PC-3 (cell line): ENCODE measurements at regions not wholly inside any gene's neighbourhood (a gene's known extent, or its start where the extent isn't known, plus 50 kb on each side); places are given as distances from the start of the nearest gene placed in this dataset.

Source experiments
- CTCF ChIP-seq: fragments of 300-600 bp; sonication (generic); conservative IDR thresholded peaks from 2 replicates; pipeline ENCODE4 v1.5.1; 2017; ENCODE audit warnings: antibody characterized with exemption, low read depth, mild to moderate bottlenecking, low read length
- EZH2 ChIP-seq: fragments of 300-600 bp; sonication (generic); IDR thresholded peaks from one replicate; pipeline ENCODE4 v1.6.1; 2017; ENCODE audit warnings: antibody characterized with exemption, mild to moderate bottlenecking, low read length; ENCODE audit not compliant: unreplicated experiment

- TF ChIP-seq CTCF (no peak), EZH2 (no peak)
Measured at GRCh38 chr5:9927106-9927505, 297.0 kb upstream of the TAS2R1 start.
